H1 (cell line): ENCODE measurements at regions not wholly inside any gene's neighbourhood (a gene's known extent, or its start where the extent isn't known, plus 50 kb on each side); places are given as distances from the start of the nearest gene placed in this dataset.

Source experiments
- CTCF ChIA-PET: fragments of 300-600 bp; sonication (Branson Sonifier 250); formaldehyde crosslinking; loops from one replicate; lab custom pipeline; 2021; ENCODE audit not compliant: partially characterized antibody; lab: Charles Lee
- POLR2A ChIA-PET: fragments of 300-600 bp; sonication (Branson Sonifier 250); formaldehyde crosslinking; loops from one replicate; lab custom pipeline; 2021; ENCODE audit warnings: inconsistent platforms; ENCODE audit not compliant: partially characterized antibody; lab: Charles Lee
- DNase-seq, 2 experiments: peaks; one replicate each; pipeline versions ENCODE4 v3.0.0 to v3.0.0-alpha.2; 2010 to 2022; ENCODE audit warnings: low spot score in 2 of 2, low read depth in 1 of 2, mixed read lengths in 1 of 2
- FAIRE-seq: peaks from 2 replicates; lab custom pipeline; 2011; peaks lifted over from hg19 to GRCh38; lab: Jason Lieb, UNC
- H2AFZ ChIP-seq: 2 replicates; pipeline ENCODE4 v1.8.1; 2012; ENCODE audit warnings: low read length, inconsistent platforms
- H2AK5ac ChIP-seq: 2 replicates; pipeline ENCODE4 v1.6.1; 2013; ENCODE audit warnings: low read depth, low read length
- H2BK120ac ChIP-seq: replicated peaks from 2 replicates; pipeline ENCODE3; 2013; ENCODE audit warnings: low read depth, low read length, inconsistent platforms
- H2BK12ac ChIP-seq: 2 replicates; pipeline ENCODE4 v1.6.1; 2013; ENCODE audit warnings: low read depth, low read length
- H2BK15ac ChIP-seq: 2 replicates; pipeline ENCODE4 v1.6.1; 2013; ENCODE audit warnings: low read length
- H2BK20ac ChIP-seq: 2 replicates; pipeline ENCODE4 v1.6.1; 2013; ENCODE audit warnings: low read length
- H2BK5ac ChIP-seq: 2 replicates; pipeline ENCODE4 v1.6.1; 2013; ENCODE audit warnings: low read depth, low read length
- H3K14ac ChIP-seq: 2 replicates; pipeline ENCODE4 v1.6.1; 2013; ENCODE audit warnings: inconsistent platforms; ENCODE audit not compliant: insufficient read length
- H3K18ac ChIP-seq: 2 replicates; pipeline ENCODE4 v1.6.1; 2013; ENCODE audit warnings: low read length; ENCODE audit errors: extremely low read depth
- H3K23ac ChIP-seq: 2 replicates; pipeline ENCODE4 v1.6.1; 2013; ENCODE audit warnings: inconsistent platforms; ENCODE audit not compliant: insufficient read length
- H3K23me2 ChIP-seq: 2 replicates; pipeline ENCODE4 v1.6.1; 2013; ENCODE audit warnings: low read depth, low read length
- H3K27ac ChIP-seq: 2 replicates; pipeline ENCODE4 v1.6.1; 2011; ENCODE audit warnings: low read depth, low read length, inconsistent platforms
- H3K27me3 ChIP-seq, 4 experiments: replicated peaks in 1 of 4; 1 replicate in 1 of 4; 2 replicates in 3 of 4; pipeline versions ENCODE4 v1.6.1 to v1.8.1; 2011 to 2013; ENCODE audit warnings: low read length in 3 of 4, mild to moderate bottlenecking in 3 of 4, inconsistent platforms in 2 of 4, mixed read lengths in 2 of 4, moderate library complexity in 1 of 4; ENCODE audit not compliant: control insufficient read depth in 3 of 4, insufficient read depth in 3 of 4; ENCODE audit errors: extremely low read depth in 1 of 4
- H3K36me3 ChIP-seq, 4 experiments: 2 replicates each; pipeline versions ENCODE4 v1.6.1 to v1.8.1; 2011 to 2013; ENCODE audit warnings: mild to moderate bottlenecking in 4 of 4, low read length in 3 of 4, moderate library complexity in 2 of 4, control low read depth in 1 of 4, inconsistent platforms in 1 of 4; ENCODE audit not compliant: insufficient read depth in 4 of 4, control insufficient read depth in 2 of 4
- H3K4ac ChIP-seq: replicated peaks from 2 replicates; pipeline ENCODE3; 2013; ENCODE audit warnings: low read length, low read depth, mixed read lengths, inconsistent platforms; ENCODE audit not compliant: insufficient read length
- H3K4me1 ChIP-seq, 4 experiments: replicated peaks in 1 of 4; 1 replicate in 1 of 4; 2 replicates in 3 of 4; pipeline versions ENCODE4 v1.6.1 to v1.8.1; 2011 to 2013; ENCODE audit warnings: low read length in 3 of 4, inconsistent platforms in 2 of 4, mixed read lengths in 1 of 4; ENCODE audit not compliant: insufficient read depth in 4 of 4, control insufficient read depth in 3 of 4
- H3K4me2 ChIP-seq, 2 experiments: 2 replicates each; pipeline versions ENCODE4 v1.6.1 to v1.8.1; 2011 to 2013; ENCODE audit warnings: low read depth in 2 of 2, low read length in 2 of 2, control low read depth in 1 of 2, inconsistent platforms in 1 of 2, mild to moderate bottlenecking in 1 of 2; ENCODE audit not compliant: insufficient read depth in 1 of 2
- H3K4me3 ChIP-seq, 4 experiments: fragments of 200-600, 300-600 bp in 1 of 4; sonication (generic), shearing (Covaris generic), sonication (Bioruptor Twin) in 1 of 4; 2 replicates each; pipeline versions ENCODE4 v1.5.1 to v1.8.1; 2011 to 2016; ENCODE audit warnings: low read length in 4 of 4, low read depth in 3 of 4, control low read depth in 2 of 4, inconsistent platforms in 2 of 4, mild to moderate bottlenecking in 2 of 4, mixed read lengths in 1 of 4, moderate library complexity in 1 of 4; ENCODE audit not compliant: insufficient read depth in 2 of 4; ENCODE audit errors: extremely low read depth in 1 of 4
- H3K56ac ChIP-seq: replicated peaks from 2 replicates; pipeline ENCODE3; 2013; ENCODE audit warnings: low read depth, mild to moderate bottlenecking, mixed read lengths, low read length, inconsistent platforms; ENCODE audit not compliant: insufficient read length
- H3K79me1 ChIP-seq: 2 replicates; pipeline ENCODE4 v1.6.1; 2013; ENCODE audit warnings: low read depth, low read length, control low read depth
- H3K79me2 ChIP-seq, 2 experiments: 2 replicates each; pipeline versions ENCODE4 v1.6.1 to v1.8.1; 2012 to 2013; ENCODE audit warnings: low read length in 2 of 2, mild to moderate bottlenecking in 2 of 2, inconsistent platforms in 1 of 2; ENCODE audit not compliant: insufficient read depth in 2 of 2, control insufficient read depth in 1 of 2
- H3K9ac ChIP-seq, 4 experiments: replicated peaks in 1 of 4; 1 replicate in 1 of 4; 2 replicates in 3 of 4; pipeline versions ENCODE4 v1.6.1 to v1.8.1; 2011 to 2013; ENCODE audit warnings: low read depth in 3 of 4, low read length in 3 of 4, control low read depth in 2 of 4, mild to moderate bottlenecking in 2 of 4, moderate library complexity in 2 of 4, inconsistent platforms in 1 of 4; ENCODE audit errors: extremely low read depth in 1 of 4
- H3K9me3 ChIP-seq, 2 experiments: 2 replicates each; pipeline versions ENCODE4 v1.6.1 to v1.8.1; 2012 to 2013; ENCODE audit warnings: mild to moderate bottlenecking in 2 of 2, moderate library complexity in 2 of 2, control low read depth in 1 of 2, inconsistent platforms in 1 of 2, low read depth in 1 of 2, low read length in 1 of 2, mixed read lengths in 1 of 2; ENCODE audit not compliant: insufficient read depth in 2 of 2
- H4K20me1 ChIP-seq, 2 experiments: replicated peaks in 1 of 2; 2 replicates each; pipeline versions ENCODE3 to v1.8.1; 2011 to 2013; ENCODE audit warnings: inconsistent platforms in 2 of 2, low read length in 2 of 2, mild to moderate bottlenecking in 1 of 2; ENCODE audit not compliant: insufficient read depth in 2 of 2, control insufficient read depth in 1 of 2
- H4K5ac ChIP-seq: 2 replicates; pipeline ENCODE4 v1.6.1; 2013; ENCODE audit warnings: low read length, low read depth, mixed read lengths, inconsistent platforms; ENCODE audit not compliant: insufficient read length
- H4K8ac ChIP-seq: 2 replicates; pipeline ENCODE4 v1.8.0; 2013; ENCODE audit warnings: mild to moderate bottlenecking, moderate library complexity, low read length, inconsistent platforms; ENCODE audit not compliant: insufficient read depth; ENCODE audit errors: extremely low read depth
- H4K91ac ChIP-seq: replicated peaks from 2 replicates; pipeline ENCODE3; 2013; ENCODE audit warnings: low read length, mixed read lengths, inconsistent platforms; ENCODE audit not compliant: insufficient read length
- CBX5 ChIP-seq: fragments of 300-800, 300-1000 bp; sonication (generic); IDR thresholded peaks from 2 replicates; pipeline ENCODE4 v1.7.1; 2016; ENCODE audit warnings: antibody characterized with exemption, low read length, low read depth
- E2F6 ChIP-seq: IDR thresholded peaks from 2 replicates; pipeline ENCODE4 v1.6.1; 2012; ENCODE audit warnings: inconsistent platforms
- SRF ChIP-seq: IDR thresholded peaks from 2 replicates; pipeline ENCODE4 v1.6.1; 2011; ENCODE audit warnings: mild to moderate bottlenecking, low read depth, low read length, moderate library complexity
- TAF7 ChIP-seq: optimal IDR thresholded peaks from 2 replicates; pipeline ENCODE3; 2011; ENCODE audit warnings: low read depth, mild to moderate bottlenecking, inconsistent platforms, low read length, moderate library complexity, borderline replicate concordance
- ZNF274 ChIP-seq: IDR thresholded peaks from 2 replicates; pipeline ENCODE4 v1.7.0; 2012; ENCODE audit warnings: low read length, borderline replicate concordance; ENCODE audit errors: extremely low read depth
- WGBS, 2 experiments: shearing (Covaris generic) in 1 of 2; methylation state at CpG; one replicate each; pipeline versions ENCODE4 v1.1.6 to v1.1.7; 2013 to 2015; ENCODE audit warnings: low lambda C conversion rate in 2 of 2, mixed read lengths in 2 of 2, inconsistent platforms in 1 of 2, low coverage in 1 of 2, missing lambda C conversion rate in 1 of 2; ENCODE audit not compliant: insufficient replicate concordance in 2 of 2, insufficient coverage in 1 of 2, insufficient read length in 1 of 2; ENCODE audit errors: extremely low coverage in 1 of 2, missing lambda C conversion rate in 1 of 2; 5-methylcytosine and 5-hydroxymethylcytosine counted together
- TF ChIP-seq, protein P1 (sequence below): IDR thresholded peaks from 2 replicates; pipeline ENCODE4 v1.6.1; 2011; ENCODE audit warnings: low read depth, mild to moderate bottlenecking, low read length; ENCODE audit not compliant: insufficient read depth

GRCh38 chr22:48635816-48636215, 1191.9 kb downstream of the BRD1 start:
- DNase-seq (no peak), FAIRE-seq (no peak)
- Histone ChIP-seq H3K4me3 (no peak overlapping the region), H3K18ac (no peak overlapping the region), H4K5ac (no peak overlapping the region), H3K23me2 (no peaks in the 10 kb centered on the region; the same call in 1 of the 2 replicates), H3K4ac (no peak overlapping the region), H3K4me1 (no peaks in the 10 kb centered on the region; a peak in 1 of 7 replicates), H2AK5ac (no peak overlapping the region), H2AFZ (no peak overlapping the region), H3K14ac (no peak overlapping the region), H3K79me1 (peaks cover 2% of the 10 kb centered on the region; the same call in 1 of the 2 replicates), H3K36me3 (no peaks in the 10 kb centered on the region), H3K27ac (no peak overlapping the region), H3K9me3 (no peaks in the 10 kb centered on the region), H4K8ac (0 out of 2 replicates have a peak overlapping the region, but pooled peaks have one; percentile 25), H3K23ac (no peak overlapping the region), H4K20me1 (peaks cover 0 to 11% of the 10 kb centered on the region in 2 experiments), H3K56ac (no peak overlapping the region), H3K9ac (no peak overlapping the region), H3K79me2 (no peaks in the 10 kb centered on the region), H3K27me3 (no peaks in the 10 kb centered on the region), H3K4me2 (no peak overlapping the region), H2BK5ac (no peak overlapping the region), H2BK12ac (no peak overlapping the region), H2BK15ac (no peak overlapping the region), H4K91ac (no peak overlapping the region), H2BK20ac (no peak overlapping the region), H2BK120ac (no peak overlapping the region)
- ChIA-PET POLR2A (no interaction called here), CTCF (interaction anchor here (0.6 to 1.4 kb wide), 3 partner anchors 369 to 410 kb away, joined by 3 to 4 read pairs (median 3); no protein-coding TSS in a partner anchor)
- TF ChIP-seq SRF (no peak), E2F6 (no peak), ZNF274 (no peak), TAF7 (no peak), CBX5 (no peak)
- TF ChIP-seq, protein P1, sequence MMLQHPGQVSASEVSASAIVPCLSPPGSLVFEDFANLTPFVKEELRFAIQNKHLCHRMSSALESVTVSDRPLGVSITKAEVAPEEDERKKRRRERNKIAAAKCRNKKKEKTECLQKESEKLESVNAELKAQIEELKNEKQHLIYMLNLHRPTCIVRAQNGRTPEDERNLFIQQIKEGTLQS, result no peak
- WGBS, 2 experiments, result 94% methylated on average over 10 of the region's 10 CpGs; no CpG with 5 or more reads in 1 of the 2 experiments
